ENCODE measurements at regions not wholly inside any gene's neighbourhood (a gene's known extent, or its start where the extent isn't known, plus 50 kb on each side); places are given as distances from the start of the nearest gene placed in this dataset.

DNA sequence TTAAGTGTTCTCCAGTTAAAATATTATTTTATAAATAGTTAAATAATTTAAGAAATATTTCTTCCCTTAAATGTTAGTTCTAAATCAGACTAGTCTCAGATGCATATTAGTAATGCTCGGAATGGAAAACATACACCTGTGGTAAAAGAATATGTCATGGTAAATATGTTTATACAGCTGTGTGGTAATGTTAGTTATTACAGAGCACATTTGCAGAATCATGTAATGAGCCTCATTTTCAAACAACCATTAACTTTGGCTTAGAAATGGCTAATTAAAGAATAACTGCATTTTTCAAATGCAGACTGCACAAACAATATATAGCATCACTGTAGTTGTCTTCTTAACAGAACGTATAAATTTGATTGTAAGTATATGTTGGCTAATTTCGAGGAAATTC is 90.3 kb downstream of the DISP1 start:
- TF ChIP-seq TAF1 (IDR thresholded peaks at IDR 0.05; ENCODE audit: low read depth) (no peak), RAD21 (IDR thresholded peaks at IDR 0.05; ENCODE audit: low read depth) (no peak), YY1 (IDR thresholded peaks at IDR 0.05; ENCODE audit: low read depth) (no peak), EP300 (IDR thresholded peaks at IDR 0.05; ENCODE audit: borderline replicate concordance) (no peak), USF1 (IDR thresholded peaks at IDR 0.05) (no peak), EGR1 (IDR thresholded peaks at IDR 0.05) (no peak), CEBPB (IDR thresholded peaks at IDR 0.05) (no peak), FOXM1 (IDR thresholded peaks at IDR 0.05; ENCODE audit: borderline replicate concordance, low read depth) (no peak), TEAD4 (IDR thresholded peaks at IDR 0.05) (no peak), CREB1 (IDR thresholded peaks at IDR 0.05; ENCODE audit: low read depth) (no peak), TCF12 (IDR thresholded peaks at IDR 0.05; ENCODE audit: low read depth) (no peak)
- TF ChIP-seq, protein P1, sequence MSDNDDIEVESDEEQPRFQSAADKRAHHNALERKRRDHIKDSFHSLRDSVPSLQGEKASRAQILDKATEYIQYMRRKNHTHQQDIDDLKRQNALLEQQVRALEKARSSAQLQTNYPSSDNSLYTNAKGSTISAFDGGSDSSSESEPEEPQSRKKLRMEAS (IDR thresholded peaks at IDR 0.05), result no peak
- TF ChIP-seq, protein P2, sequence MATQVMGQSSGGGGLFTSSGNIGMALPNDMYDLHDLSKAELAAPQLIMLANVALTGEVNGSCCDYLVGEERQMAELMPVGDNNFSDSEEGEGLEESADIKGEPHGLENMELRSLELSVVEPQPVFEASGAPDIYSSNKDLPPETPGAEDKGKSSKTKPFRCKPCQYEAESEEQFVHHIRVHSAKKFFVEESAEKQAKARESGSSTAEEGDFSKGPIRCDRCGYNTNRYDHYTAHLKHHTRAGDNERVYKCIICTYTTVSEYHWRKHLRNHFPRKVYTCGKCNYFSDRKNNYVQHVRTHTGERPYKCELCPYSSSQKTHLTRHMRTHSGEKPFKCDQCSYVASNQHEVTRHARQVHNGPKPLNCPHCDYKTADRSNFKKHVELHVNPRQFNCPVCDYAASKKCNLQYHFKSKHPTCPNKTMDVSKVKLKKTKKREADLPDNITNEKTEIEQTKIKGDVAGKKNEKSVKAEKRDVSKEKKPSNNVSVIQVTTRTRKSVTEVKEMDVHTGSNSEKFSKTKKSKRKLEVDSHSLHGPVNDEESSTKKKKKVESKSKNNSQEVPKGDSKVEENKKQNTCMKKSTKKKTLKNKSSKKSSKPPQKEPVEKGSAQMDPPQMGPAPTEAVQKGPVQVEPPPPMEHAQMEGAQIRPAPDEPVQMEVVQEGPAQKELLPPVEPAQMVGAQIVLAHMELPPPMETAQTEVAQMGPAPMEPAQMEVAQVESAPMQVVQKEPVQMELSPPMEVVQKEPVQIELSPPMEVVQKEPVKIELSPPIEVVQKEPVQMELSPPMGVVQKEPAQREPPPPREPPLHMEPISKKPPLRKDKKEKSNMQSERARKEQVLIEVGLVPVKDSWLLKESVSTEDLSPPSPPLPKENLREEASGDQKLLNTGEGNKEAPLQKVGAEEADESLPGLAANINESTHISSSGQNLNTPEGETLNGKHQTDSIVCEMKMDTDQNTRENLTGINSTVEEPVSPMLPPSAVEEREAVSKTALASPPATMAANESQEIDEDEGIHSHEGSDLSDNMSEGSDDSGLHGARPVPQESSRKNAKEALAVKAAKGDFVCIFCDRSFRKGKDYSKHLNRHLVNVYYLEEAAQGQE (IDR thresholded peaks at IDR 0.05; ENCODE audit: low read depth), result no peak
